Prostate gland (tissue), 2 donors: ENCODE measurements at regions not wholly inside any gene's neighbourhood (a gene's known extent, or its start where the extent isn't known, plus 50 kb on each side); places are given as distances from the start of the nearest gene placed in this dataset.

Experiments
- POLR2A ChIP-seq: fragments of 450-650 bp; IDR thresholded peaks from one replicate; pipeline ENCODE4 v1.6.1; 2016; ENCODE audit warnings: antibody characterized with exemption, mild to moderate bottlenecking
- POLR2AphosphoS5 ChIP-seq: sonication (generic); formaldehyde crosslinking; IDR thresholded peaks from one replicate; pipeline ENCODE4 v1.6.1; 2017; ENCODE audit warnings: antibody characterized with exemption
- TF ChIP-seq, protein P1 (sequence below), 4 experiments: fragments of 200-600 bp in 2 of 4; fragments of 450-650 bp in 2 of 4; sonication (generic) in 2 of 4; IDR thresholded peaks; 1 replicate in 3 of 4; 2 replicates in 1 of 4; pipeline ENCODE4 v1.5.1; 2016 to 2019; ENCODE audit warnings: antibody characterized with exemption in 4 of 4, mild to moderate bottlenecking in 2 of 4, moderate library complexity in 2 of 4

DNA sequence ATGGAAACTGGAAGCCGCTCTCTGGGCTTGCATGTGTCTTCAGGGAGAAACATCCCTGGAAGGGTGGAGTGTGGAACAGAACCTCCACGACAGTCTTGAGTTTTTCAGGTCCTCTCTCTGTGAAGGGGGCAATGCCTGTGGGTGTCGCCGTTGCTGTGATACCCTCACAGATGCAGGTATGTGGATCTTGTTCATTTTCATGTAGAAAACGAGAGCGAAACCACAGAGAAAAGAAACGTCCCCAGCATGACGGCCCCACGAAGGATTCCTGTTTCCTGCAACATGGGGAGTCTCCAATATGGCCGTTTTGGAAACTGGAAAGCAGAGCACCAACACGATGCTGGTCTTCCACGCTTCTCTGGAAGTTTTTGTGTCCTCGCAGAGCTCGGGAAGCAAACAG lies 187.9 kb downstream of the ALG10 start:
- TF ChIP-seq, protein P1, sequence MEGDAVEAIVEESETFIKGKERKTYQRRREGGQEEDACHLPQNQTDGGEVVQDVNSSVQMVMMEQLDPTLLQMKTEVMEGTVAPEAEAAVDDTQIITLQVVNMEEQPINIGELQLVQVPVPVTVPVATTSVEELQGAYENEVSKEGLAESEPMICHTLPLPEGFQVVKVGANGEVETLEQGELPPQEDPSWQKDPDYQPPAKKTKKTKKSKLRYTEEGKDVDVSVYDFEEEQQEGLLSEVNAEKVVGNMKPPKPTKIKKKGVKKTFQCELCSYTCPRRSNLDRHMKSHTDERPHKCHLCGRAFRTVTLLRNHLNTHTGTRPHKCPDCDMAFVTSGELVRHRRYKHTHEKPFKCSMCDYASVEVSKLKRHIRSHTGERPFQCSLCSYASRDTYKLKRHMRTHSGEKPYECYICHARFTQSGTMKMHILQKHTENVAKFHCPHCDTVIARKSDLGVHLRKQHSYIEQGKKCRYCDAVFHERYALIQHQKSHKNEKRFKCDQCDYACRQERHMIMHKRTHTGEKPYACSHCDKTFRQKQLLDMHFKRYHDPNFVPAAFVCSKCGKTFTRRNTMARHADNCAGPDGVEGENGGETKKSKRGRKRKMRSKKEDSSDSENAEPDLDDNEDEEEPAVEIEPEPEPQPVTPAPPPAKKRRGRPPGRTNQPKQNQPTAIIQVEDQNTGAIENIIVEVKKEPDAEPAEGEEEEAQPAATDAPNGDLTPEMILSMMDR (IDR thresholded peaks at IDR 0.05), result no peak
- no peak for TF ChIP-seq POLR2A
- TF ChIP-seq POLR2AphosphoS5, result no peak
